MM.1S (cell line): ENCODE measurements at regions not wholly inside any gene's neighbourhood (a gene's known extent, or its start where the extent isn't known, plus 50 kb on each side); places are given as distances from the start of the nearest gene placed in this dataset.

Source experiments
- EZH2 ChIP-seq: fragments of 300-600 bp; sonication (generic); optimal IDR thresholded peaks from 2 replicates; pipeline ENCODE3; 2017; ENCODE audit warnings: low read depth, mild to moderate bottlenecking, antibody characterized with exemption, low read length, mixed read lengths
- EZH2phosphoT487 ChIP-seq: fragments of 300-600 bp; sonication (generic); IDR thresholded peaks from 2 replicates; pipeline ENCODE4 v1.6.1; 2018; ENCODE audit warnings: antibody characterized with exemption, low read length
- TF ChIP-seq, protein P1 (sequence below): fragments of 300-600 bp; sonication (generic); IDR thresholded peaks from 2 replicates; pipeline ENCODE4 v1.5.1; 2016; ENCODE audit warnings: antibody characterized with exemption, low read length, mixed read lengths

- TF ChIP-seq, protein P1, sequence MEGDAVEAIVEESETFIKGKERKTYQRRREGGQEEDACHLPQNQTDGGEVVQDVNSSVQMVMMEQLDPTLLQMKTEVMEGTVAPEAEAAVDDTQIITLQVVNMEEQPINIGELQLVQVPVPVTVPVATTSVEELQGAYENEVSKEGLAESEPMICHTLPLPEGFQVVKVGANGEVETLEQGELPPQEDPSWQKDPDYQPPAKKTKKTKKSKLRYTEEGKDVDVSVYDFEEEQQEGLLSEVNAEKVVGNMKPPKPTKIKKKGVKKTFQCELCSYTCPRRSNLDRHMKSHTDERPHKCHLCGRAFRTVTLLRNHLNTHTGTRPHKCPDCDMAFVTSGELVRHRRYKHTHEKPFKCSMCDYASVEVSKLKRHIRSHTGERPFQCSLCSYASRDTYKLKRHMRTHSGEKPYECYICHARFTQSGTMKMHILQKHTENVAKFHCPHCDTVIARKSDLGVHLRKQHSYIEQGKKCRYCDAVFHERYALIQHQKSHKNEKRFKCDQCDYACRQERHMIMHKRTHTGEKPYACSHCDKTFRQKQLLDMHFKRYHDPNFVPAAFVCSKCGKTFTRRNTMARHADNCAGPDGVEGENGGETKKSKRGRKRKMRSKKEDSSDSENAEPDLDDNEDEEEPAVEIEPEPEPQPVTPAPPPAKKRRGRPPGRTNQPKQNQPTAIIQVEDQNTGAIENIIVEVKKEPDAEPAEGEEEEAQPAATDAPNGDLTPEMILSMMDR: no peak
- TF ChIP-seq EZH2 (no peak), EZH2phosphoT487 (no peak)
Measured at GRCh38 chr5:67360047-67360446, 163.4 kb upstream of the CD180 start.
